ENCODE measurements at regions not wholly inside any gene's neighbourhood (a gene's known extent, or its start where the extent isn't known, plus 50 kb on each side); places are given as distances from the start of the nearest gene placed in this dataset.

- no peak overlapping the region for H3K27ac ChIP-seq (ENCODE audit: low read depth, low read length)
- H3K9me3 ChIP-seq (ENCODE audit: insufficient read depth, low read length) = no peaks in the 10 kb centered on the region
- no peaks in the 10 kb centered on the region for H3K36me3 ChIP-seq (ENCODE audit: low read length)
- TF ChIP-seq CTCF (IDR thresholded peaks at IDR 0.05; ENCODE audit: insufficient read depth, low read length, poor library complexity, severe bottlenecking) (no peak), EZH2phosphoT487 (conservative IDR thresholded peaks at IDR 0.05; ENCODE audit: low read length) (no peak)
- H3K27me3 ChIP-seq (ENCODE audit: low read length) = no peaks in the 10 kb centered on the region
- no peak overlapping the region for H2AFZ ChIP-seq (ENCODE audit: low read depth, low read length, severe bottlenecking)
- no peaks in the 10 kb centered on the region for H3K79me2 ChIP-seq (ENCODE audit: insufficient read depth, low read length)
- H3K4me3 ChIP-seq (ENCODE audit: insufficient read depth, low read length, poor library complexity, severe bottlenecking) = no peak overlapping the region
- H3K9ac ChIP-seq (ENCODE audit: low read length) = no peak overlapping the region
- no peaks in the 10 kb centered on the region for H4K20me1 ChIP-seq (ENCODE audit: low read depth, low read length)
- no peaks in the 10 kb centered on the region for H3F3A ChIP-seq (ENCODE audit: insufficient read depth)
- H3K4me2 ChIP-seq (ENCODE audit: low read depth, low read length, poor library complexity, severe bottlenecking) = no peak overlapping the region
- H3K9me2 ChIP-seq (replicated peaks; ENCODE audit: insufficient read depth, low read length) = no peaks in the 10 kb centered on the region
Observed at GRCh38 chr1:218611916-218612585, 266.9 kb downstream of the TGFB2 start.

GRCh38 chr1:218613105-218613504 is 268.0 kb downstream of the TGFB2 start:
- TF ChIP-seq EZH2phosphoT487 (conservative IDR thresholded peaks at IDR 0.05; ENCODE audit: low read length) (no peak), CTCF (IDR thresholded peaks at IDR 0.05; ENCODE audit: insufficient read depth, low read length, poor library complexity, severe bottlenecking) (no peak)
- Histone ChIP-seq H3K27me3 (ENCODE audit: low read length) (no peaks in the 10 kb centered on the region), H3K36me3 (ENCODE audit: low read length) (no peaks in the 10 kb centered on the region), H3K9me2 (replicated peaks; ENCODE audit: insufficient read depth, low read length) (no peaks in the 10 kb centered on the region), H3K79me2 (ENCODE audit: insufficient read depth, low read length) (no peaks in the 10 kb centered on the region), H3K9ac (ENCODE audit: low read length) (no peak overlapping the region), H3K9me3 (ENCODE audit: insufficient read depth, low read length) (no peaks in the 10 kb centered on the region), H4K20me1 (ENCODE audit: low read depth, low read length) (no peaks in the 10 kb centered on the region), H3K4me2 (ENCODE audit: low read depth, low read length, poor library complexity, severe bottlenecking) (no peak overlapping the region), H2AFZ (ENCODE audit: low read depth, low read length, severe bottlenecking) (no peak overlapping the region), H3F3A (ENCODE audit: insufficient read depth) (no peaks in the 10 kb centered on the region), H3K4me3 (ENCODE audit: insufficient read depth, low read length, poor library complexity, severe bottlenecking) (no peak overlapping the region), H3K27ac (ENCODE audit: low read depth, low read length) (no peak overlapping the region)

- H4K20me1 ChIP-seq (ENCODE audit: low read depth, low read length) = no peaks in the 10 kb centered on the region
- no peak for TF ChIP-seq EZH2phosphoT487 (conservative IDR thresholded peaks at IDR 0.05; ENCODE audit: low read length)
- no peak for TF ChIP-seq CTCF (IDR thresholded peaks at IDR 0.05; ENCODE audit: insufficient read depth, low read length, poor library complexity, severe bottlenecking)
- H3K4me3 ChIP-seq (ENCODE audit: insufficient read depth, low read length, poor library complexity, severe bottlenecking) = no peak overlapping the region
- no peaks in the 10 kb centered on the region for H3K9me2 ChIP-seq (replicated peaks; ENCODE audit: insufficient read depth, low read length)
- no peak overlapping the region for H2AFZ ChIP-seq (ENCODE audit: low read depth, low read length, severe bottlenecking)
- no peaks in the 10 kb centered on the region for H3K27me3 ChIP-seq (ENCODE audit: low read length)
- no peaks in the 10 kb centered on the region for H3K9me3 ChIP-seq (ENCODE audit: insufficient read depth, low read length)
- H3F3A ChIP-seq (ENCODE audit: insufficient read depth) = no peaks in the 10 kb centered on the region
- H3K9ac ChIP-seq (ENCODE audit: low read length) = no peak overlapping the region
- H3K36me3 ChIP-seq (ENCODE audit: low read length) = no peaks in the 10 kb centered on the region
- H3K79me2 ChIP-seq (ENCODE audit: insufficient read depth, low read length) = no peaks in the 10 kb centered on the region
- no peak overlapping the region for H3K4me2 ChIP-seq (ENCODE audit: low read depth, low read length, poor library complexity, severe bottlenecking)
- H3K27ac ChIP-seq (ENCODE audit: low read depth, low read length) = no peak overlapping the region
Observed at GRCh38 chr1:218614031-218614430, 268.9 kb downstream of the TGFB2 start.
